OCI-LY1 (cell line): ENCODE measurements at regions not wholly inside any gene's neighbourhood (a gene's known extent, or its start where the extent isn't known, plus 50 kb on each side); places are given as distances from the start of the nearest gene placed in this dataset.

Experiments
- EZH2 ChIP-seq: fragments of 200-600 bp; sonication (generic), shearing (Covaris generic); IDR thresholded peaks from 2 replicates; pipeline ENCODE4 v1.8.0; 2017; ENCODE audit warnings: borderline replicate concordance, mixed run types, mild to moderate bottlenecking, antibody characterized with exemption, low read length, moderate library complexity, mixed read lengths
- TF ChIP-seq, protein P1 (sequence below): fragments of 200-600 bp; sonication (generic), shearing (Covaris generic); IDR thresholded peaks from 2 replicates; pipeline ENCODE4 v1.5.1; 2017; ENCODE audit warnings: mild to moderate bottlenecking, antibody characterized with exemption, low read length, moderate library complexity, mixed read lengths

DNA sequence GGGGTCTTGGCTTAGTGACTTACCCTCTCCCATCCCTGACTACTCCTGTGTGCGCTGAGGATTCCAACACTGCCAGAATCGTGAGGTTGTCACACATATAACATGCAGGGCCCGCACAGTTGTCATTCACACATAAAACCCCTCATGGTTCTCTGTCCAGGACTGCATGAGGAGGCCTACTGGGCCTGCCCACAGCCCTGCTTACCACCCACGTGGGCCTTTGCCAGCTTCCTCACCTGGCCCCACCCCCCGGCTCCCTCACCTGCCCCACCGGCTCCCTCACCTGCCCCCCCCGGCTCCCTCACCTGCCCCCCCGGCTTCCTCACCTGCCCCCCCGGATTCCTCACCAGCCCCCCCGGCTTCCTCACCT is 197.2 kb downstream of the TEX29 start:
- TF ChIP-seq, protein P1, sequence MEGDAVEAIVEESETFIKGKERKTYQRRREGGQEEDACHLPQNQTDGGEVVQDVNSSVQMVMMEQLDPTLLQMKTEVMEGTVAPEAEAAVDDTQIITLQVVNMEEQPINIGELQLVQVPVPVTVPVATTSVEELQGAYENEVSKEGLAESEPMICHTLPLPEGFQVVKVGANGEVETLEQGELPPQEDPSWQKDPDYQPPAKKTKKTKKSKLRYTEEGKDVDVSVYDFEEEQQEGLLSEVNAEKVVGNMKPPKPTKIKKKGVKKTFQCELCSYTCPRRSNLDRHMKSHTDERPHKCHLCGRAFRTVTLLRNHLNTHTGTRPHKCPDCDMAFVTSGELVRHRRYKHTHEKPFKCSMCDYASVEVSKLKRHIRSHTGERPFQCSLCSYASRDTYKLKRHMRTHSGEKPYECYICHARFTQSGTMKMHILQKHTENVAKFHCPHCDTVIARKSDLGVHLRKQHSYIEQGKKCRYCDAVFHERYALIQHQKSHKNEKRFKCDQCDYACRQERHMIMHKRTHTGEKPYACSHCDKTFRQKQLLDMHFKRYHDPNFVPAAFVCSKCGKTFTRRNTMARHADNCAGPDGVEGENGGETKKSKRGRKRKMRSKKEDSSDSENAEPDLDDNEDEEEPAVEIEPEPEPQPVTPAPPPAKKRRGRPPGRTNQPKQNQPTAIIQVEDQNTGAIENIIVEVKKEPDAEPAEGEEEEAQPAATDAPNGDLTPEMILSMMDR: no peak
- TF ChIP-seq EZH2: no peak
